SIG-M5 treated with dmso at 0.1 percent for 504 hours (cell line): ENCODE measurements at regions not wholly inside any gene's neighbourhood (a gene's known extent, or its start where the extent isn't known, plus 50 kb on each side); places are given as distances from the start of the nearest gene placed in this dataset.
"Not testable (repeated sequence)": the region's sequence is repeated elsewhere in the genome, so short reads cannot be mapped to it uniquely, and the experiment has no call there.

Source experiments
- DNase-seq: peaks from one replicate; lab custom pipeline; 2025; ENCODE audit not compliant: unreplicated experiment; lab: John Stamatoyannopoulos, UW

GRCh38 chr22:48417225-48418070, 1410.2 kb downstream of the BRD1 start:
- DNase-seq, result no peak

GRCh38 chr22:48416396-48417224, 1411.1 kb downstream of the BRD1 start:
- DNase-seq, result no peak

- no peak for DNase-seq
These were observed 1412.2 kb downstream of the BRD1 start for GRCh38 chr22:48415520-48415919.

GRCh38 chr22:48414651-48415050, 1413.0 kb downstream of the BRD1 start:
- DNase-seq, result no peak

- not testable (repeated sequence) for DNase-seq
These were observed 1414.7 kb downstream of the BRD1 start for GRCh38 chr22:48412931-48413330.

GRCh38 chr22:48410536-48410935, 1417.1 kb downstream of the BRD1 start:
- no peak for DNase-seq

- DNase-seq, result no peak
These were observed 1420.3 kb downstream of the BRD1 start for GRCh38 chr22:48407256-48407955.

- no peak for DNase-seq
These were observed 1421.5 kb downstream of the BRD1 start for GRCh38 chr22:48406161-48406560.

GRCh38 chr22:48405741-48406140, 1421.9 kb downstream of the BRD1 start:
- DNase-seq, result no peak

- no peak for DNase-seq
These were observed 1422.7 kb downstream of the BRD1 start for GRCh38 chr22:48404801-48405447.

GRCh38 chr22:48403521-48404403, 1423.9 kb downstream of the BRD1 start:
- DNase-seq, result no peak

GRCh38 chr22:48402591-48403031, 1425.1 kb downstream of the BRD1 start:
- DNase-seq, result no peak

- not testable (repeated sequence) for DNase-seq
These were observed 1426.2 kb downstream of the BRD1 start for GRCh38 chr22:48401523-48401922.

- DNase-seq, result no peak
These were observed 1429.3 kb downstream of the BRD1 start for GRCh38 chr22:48398181-48398905.

GRCh38 chr22:48397531-48398180, 1430.0 kb downstream of the BRD1 start:
- no peak for DNase-seq

GRCh38 chr22:48396785-48397530, 1430.7 kb downstream of the BRD1 start:
- DNase-seq, result no peak

GRCh38 chr22:48396091-48396784, 1431.4 kb downstream of the BRD1 start:
- no peak for DNase-seq
